ENCODE measurements at regions not wholly inside any gene's neighbourhood (a gene's known extent, or its start where the extent isn't known, plus 50 kb on each side); places are given as distances from the start of the nearest gene placed in this dataset.

GRCh38 chr12:127388985-127389384, 878.0 kb upstream of the TMEM132C start:
- Histone ChIP-seq H3K4me3 (ENCODE audit: low read length) (no peak overlapping the region), H3K27me3 (ENCODE audit: insufficient read depth, low read length) (no peaks in the 10 kb centered on the region), H3K4me1 (ENCODE audit: insufficient read depth, low read length) (no peaks in the 10 kb centered on the region), H3K9me3 (ENCODE audit: insufficient read depth, low read depth, low read length) (no peaks in the 10 kb centered on the region), H3K36me3 (ENCODE audit: insufficient read depth, low read depth, low read length) (no peaks in the 10 kb centered on the region), H3K27ac (ENCODE audit: low read length) (no peak overlapping the region), H3K9ac (ENCODE audit: low read depth, low read length) (no peak overlapping the region)

DNA sequence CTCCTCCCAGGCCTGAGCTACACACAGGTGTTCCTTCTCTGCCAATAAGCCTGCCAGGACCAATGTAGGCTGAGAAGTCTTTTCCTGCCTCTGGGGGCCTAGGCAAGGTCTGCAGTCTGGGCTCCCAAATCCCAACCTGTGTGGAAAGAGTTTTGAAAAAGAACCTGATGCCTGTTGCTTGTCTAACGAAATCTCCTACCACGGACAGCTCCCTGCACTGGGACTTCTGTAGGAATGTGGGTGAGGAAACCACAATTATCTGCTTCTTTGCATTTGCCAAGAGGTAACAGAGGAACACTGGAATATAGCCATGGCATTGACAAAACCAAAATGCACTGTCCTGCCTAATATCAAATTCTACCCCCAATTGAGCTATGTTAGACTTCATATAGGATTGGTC, 877.0 kb upstream of the TMEM132C start:
- Histone ChIP-seq H3K27ac (ENCODE audit: low read length) (no peak overlapping the region), H3K9me3 (ENCODE audit: insufficient read depth, low read depth, low read length) (no peaks in the 10 kb centered on the region), H3K27me3 (ENCODE audit: insufficient read depth, low read length) (no peaks in the 10 kb centered on the region), H3K4me3 (ENCODE audit: low read length) (no peak overlapping the region), H3K9ac (ENCODE audit: low read depth, low read length) (no peak overlapping the region), H3K4me1 (ENCODE audit: insufficient read depth, low read length) (no peaks in the 10 kb centered on the region), H3K36me3 (ENCODE audit: insufficient read depth, low read depth, low read length) (no peaks in the 10 kb centered on the region)

DNA sequence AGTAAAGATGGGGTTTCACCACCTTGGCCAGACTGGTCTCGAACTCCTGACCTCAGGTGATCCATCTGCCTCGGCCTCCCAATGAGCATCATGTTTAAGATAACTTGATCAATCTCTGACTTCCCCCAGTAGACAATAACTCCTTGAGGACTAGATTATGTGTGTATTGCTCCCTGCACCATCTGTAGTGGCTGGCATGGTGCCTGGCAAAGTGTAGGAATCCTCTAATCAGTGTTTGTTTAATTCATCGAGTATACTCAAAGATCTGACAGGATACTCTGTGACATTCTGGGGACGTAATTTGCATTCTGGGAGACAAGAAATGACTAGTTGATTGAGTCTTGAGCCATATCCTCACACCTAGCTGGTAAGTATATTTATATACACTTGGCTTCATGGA, 873.5 kb upstream of the TMEM132C start:
- no peaks in the 10 kb centered on the region for H3K36me3 ChIP-seq (ENCODE audit: insufficient read depth, low read depth, low read length)

DNA sequence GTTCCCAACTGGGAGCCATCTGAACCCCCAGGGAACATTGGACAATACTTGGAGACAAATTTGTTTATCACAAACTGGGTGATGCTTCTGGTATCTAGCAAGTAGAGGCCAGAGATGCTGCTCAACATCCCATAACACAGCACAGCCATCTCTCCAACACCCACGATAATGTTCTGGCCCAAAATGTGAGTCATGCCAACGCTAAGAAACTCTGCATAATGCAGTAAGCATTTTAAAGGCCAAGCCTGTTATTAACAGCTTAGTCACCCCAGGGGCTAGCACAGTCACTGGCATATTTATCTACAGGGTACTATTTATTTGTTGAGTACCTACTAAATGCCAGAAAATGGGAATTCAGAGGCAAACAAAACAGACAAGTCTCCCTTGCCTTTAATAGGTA, 873.1 kb upstream of the TMEM132C start:
- Histone ChIP-seq H3K36me3 (ENCODE audit: insufficient read depth, low read depth, low read length) (no peaks in the 10 kb centered on the region), H3K9ac (ENCODE audit: low read depth, low read length) (no peak overlapping the region), H3K27me3 (ENCODE audit: insufficient read depth, low read length) (no peaks in the 10 kb centered on the region), H3K4me3 (ENCODE audit: low read length) (no peak overlapping the region), H3K27ac (ENCODE audit: low read length) (no peak overlapping the region), H3K9me3 (ENCODE audit: insufficient read depth, low read depth, low read length) (no peaks in the 10 kb centered on the region), H3K4me1 (ENCODE audit: insufficient read depth, low read length) (peaks cover 4% of the 10 kb centered on the region; the same call in 1 of the 2 replicates)

More for the DNA sequence above, 873.5 kb upstream of the TMEM132C start:
- Histone ChIP-seq H3K4me3 (ENCODE audit: low read length) (no peak overlapping the region), H3K27ac (ENCODE audit: low read length) (no peak overlapping the region), H3K4me1 (ENCODE audit: insufficient read depth, low read length) (peaks cover 4% of the 10 kb centered on the region; the same call in 1 of the 2 replicates), H3K9me3 (ENCODE audit: insufficient read depth, low read depth, low read length) (no peaks in the 10 kb centered on the region), H3K27me3 (ENCODE audit: insufficient read depth, low read length) (no peaks in the 10 kb centered on the region), H3K9ac (ENCODE audit: low read depth, low read length) (no peak overlapping the region)

DNA sequence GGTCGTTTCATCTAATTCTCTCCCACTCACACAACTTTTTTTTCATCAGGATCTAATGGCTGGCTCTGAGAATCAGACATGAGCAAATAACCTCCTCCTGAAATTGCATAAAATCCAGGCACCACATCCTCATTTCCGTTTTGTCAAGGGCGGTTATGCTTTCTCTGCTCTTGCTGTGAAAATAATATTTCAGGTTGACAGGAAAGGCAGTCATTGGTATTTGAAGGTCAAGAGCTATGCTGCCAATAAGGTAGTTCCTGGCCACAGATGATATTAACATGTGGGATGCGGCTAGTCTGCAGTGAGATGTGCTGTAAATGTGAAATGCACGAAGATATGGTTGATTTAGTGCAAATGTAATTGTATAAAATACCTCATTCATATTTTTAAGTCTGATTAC, 870.2 kb upstream of the TMEM132C start:
- H3K4me3 ChIP-seq (ENCODE audit: low read length): no peak overlapping the region

GRCh38 chr12:127398016-127398710, 868.8 kb upstream of the TMEM132C start:
- H3K4me3 ChIP-seq (ENCODE audit: low read length): no peak overlapping the region
- H3K27me3 ChIP-seq (ENCODE audit: insufficient read depth, low read length): no peaks in the 10 kb centered on the region

More for the DNA sequence above, 870.2 kb upstream of the TMEM132C start:
- no peaks in the 10 kb centered on the region for H3K27me3 ChIP-seq (ENCODE audit: insufficient read depth, low read length)
- H3K36me3 ChIP-seq (ENCODE audit: insufficient read depth, low read depth, low read length): no peaks in the 10 kb centered on the region
- peaks cover 4% of the 10 kb centered on the region; the same call in 1 of the 2 replicates for H3K4me1 ChIP-seq (ENCODE audit: insufficient read depth, low read length)
- no peaks in the 10 kb centered on the region for H3K9me3 ChIP-seq (ENCODE audit: insufficient read depth, low read depth, low read length)
- H3K27ac ChIP-seq (ENCODE audit: low read length): no peak overlapping the region
- no peak overlapping the region for H3K9ac ChIP-seq (ENCODE audit: low read depth, low read length)

DNA sequence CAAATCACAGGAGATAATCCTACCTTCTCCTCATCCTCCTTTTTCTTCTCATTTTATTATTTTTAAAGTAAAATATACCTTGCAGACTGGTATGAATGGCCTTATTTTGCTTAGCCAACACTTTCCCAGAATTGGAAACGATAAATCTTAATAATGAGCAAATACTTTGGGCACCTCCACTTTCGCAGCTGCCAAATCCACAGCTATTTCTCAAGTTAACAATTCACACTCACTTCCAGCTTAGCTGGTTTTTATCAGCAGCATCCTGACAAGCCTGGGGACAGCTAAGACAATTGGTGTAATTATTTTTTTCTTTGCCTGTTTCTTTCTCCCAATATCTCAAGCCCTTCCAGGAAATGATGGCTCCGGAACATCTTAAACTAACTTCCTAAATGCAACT, 867.5 kb upstream of the TMEM132C start:
- H3K27me3 ChIP-seq (ENCODE audit: insufficient read depth, low read length): no peaks in the 10 kb centered on the region
- H3K36me3 ChIP-seq (ENCODE audit: insufficient read depth, low read depth, low read length): no peaks in the 10 kb centered on the region
- no peak overlapping the region for H3K27ac ChIP-seq (ENCODE audit: low read length)
- H3K9me3 ChIP-seq (ENCODE audit: insufficient read depth, low read depth, low read length): no peaks in the 10 kb centered on the region
- peaks cover 4% of the 10 kb centered on the region; the same call in 1 of the 2 replicates for H3K4me1 ChIP-seq (ENCODE audit: insufficient read depth, low read length)
- H3K4me3 ChIP-seq (ENCODE audit: low read length): no peak overlapping the region
- H3K9ac ChIP-seq (ENCODE audit: low read depth, low read length): no peak overlapping the region

More at GRCh38 chr12:127398016-127398710, 868.8 kb upstream of the TMEM132C start:
- H3K9ac ChIP-seq (ENCODE audit: low read depth, low read length): no peak overlapping the region
- H3K27ac ChIP-seq (ENCODE audit: low read length): no peak overlapping the region
- H3K4me1 ChIP-seq (ENCODE audit: insufficient read depth, low read length): peaks cover 4% of the 10 kb centered on the region; the same call in 1 of the 2 replicates
- no peaks in the 10 kb centered on the region for H3K9me3 ChIP-seq (ENCODE audit: insufficient read depth, low read depth, low read length)
- H3K36me3 ChIP-seq (ENCODE audit: insufficient read depth, low read depth, low read length): no peaks in the 10 kb centered on the region

- Histone ChIP-seq H3K4me3 (ENCODE audit: low read length) (no peak overlapping the region), H3K9me3 (ENCODE audit: insufficient read depth, low read depth, low read length) (no peaks in the 10 kb centered on the region), H3K27ac (ENCODE audit: low read length) (no peak overlapping the region), H3K4me1 (ENCODE audit: insufficient read depth, low read length) (peaks cover 4% of the 10 kb centered on the region; the same call in 1 of the 2 replicates), H3K36me3 (ENCODE audit: insufficient read depth, low read depth, low read length) (no peaks in the 10 kb centered on the region), H3K9ac (ENCODE audit: low read depth, low read length) (no peak overlapping the region), H3K27me3 (ENCODE audit: insufficient read depth, low read length) (no peaks in the 10 kb centered on the region)
Observed at GRCh38 chr12:127400221-127400620, 866.7 kb upstream of the TMEM132C start.

- no peaks in the 10 kb centered on the region for H3K27me3 ChIP-seq (ENCODE audit: insufficient read depth, low read length)
- H3K4me1 ChIP-seq (ENCODE audit: insufficient read depth, low read length): peaks cover 3% of the 10 kb centered on the region; the same call in 1 of the 2 replicates
- H3K4me3 ChIP-seq (ENCODE audit: low read length): no peak overlapping the region
- no peak overlapping the region for H3K9ac ChIP-seq (ENCODE audit: low read depth, low read length)
- H3K36me3 ChIP-seq (ENCODE audit: insufficient read depth, low read depth, low read length): no peaks in the 10 kb centered on the region
- no peak overlapping the region for H3K27ac ChIP-seq (ENCODE audit: low read length)
- H3K9me3 ChIP-seq (ENCODE audit: insufficient read depth, low read depth, low read length): no peaks in the 10 kb centered on the region
Observed at GRCh38 chr12:127401005-127401404, 866.0 kb upstream of the TMEM132C start.

DNA sequence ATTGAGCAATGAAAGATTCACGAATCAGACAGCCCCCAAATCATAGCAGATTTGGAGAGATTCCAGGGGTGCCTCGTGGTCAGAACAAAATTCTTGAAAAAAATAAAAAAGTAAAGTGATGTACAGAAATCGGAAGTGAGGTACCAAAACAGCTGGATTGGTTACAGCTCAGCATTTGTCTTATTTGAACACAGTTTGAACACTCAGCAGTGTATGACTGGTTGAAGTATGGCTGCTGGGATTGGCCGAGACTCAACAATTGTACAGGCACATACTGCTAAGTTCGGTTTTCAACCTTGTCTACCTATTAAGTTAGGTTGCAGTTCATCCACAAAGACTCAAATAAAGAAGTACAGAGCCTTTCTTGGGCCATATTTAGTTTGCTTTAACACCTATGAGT, 865.4 kb upstream of the TMEM132C start:
- H3K27me3 ChIP-seq (ENCODE audit: insufficient read depth, low read length): no peaks in the 10 kb centered on the region
- H3K27ac ChIP-seq (ENCODE audit: low read length): no peak overlapping the region
- no peak overlapping the region for H3K4me3 ChIP-seq (ENCODE audit: low read length)
- no peaks in the 10 kb centered on the region for H3K9me3 ChIP-seq (ENCODE audit: insufficient read depth, low read depth, low read length)
- no peak overlapping the region for H3K9ac ChIP-seq (ENCODE audit: low read depth, low read length)
- no peaks in the 10 kb centered on the region for H3K4me1 ChIP-seq (ENCODE audit: insufficient read depth, low read length)
- no peaks in the 10 kb centered on the region for H3K36me3 ChIP-seq (ENCODE audit: insufficient read depth, low read depth, low read length)

- no peaks in the 10 kb centered on the region for H3K27me3 ChIP-seq (ENCODE audit: insufficient read depth, low read length)
- no peak overlapping the region for H3K4me3 ChIP-seq (ENCODE audit: low read length)
- no peaks in the 10 kb centered on the region for H3K9me3 ChIP-seq (ENCODE audit: insufficient read depth, low read depth, low read length)
- no peak overlapping the region for H3K27ac ChIP-seq (ENCODE audit: low read length)
- H3K36me3 ChIP-seq (ENCODE audit: insufficient read depth, low read depth, low read length): no peaks in the 10 kb centered on the region
- peaks cover 11% of the 10 kb centered on the region; the same call in 1 of the 2 replicates for H3K4me1 ChIP-seq (ENCODE audit: insufficient read depth, low read length)
- no peak overlapping the region for H3K9ac ChIP-seq (ENCODE audit: low read depth, low read length)
Observed at GRCh38 chr12:127411166-127411915, 855.6 kb upstream of the TMEM132C start.

DNA sequence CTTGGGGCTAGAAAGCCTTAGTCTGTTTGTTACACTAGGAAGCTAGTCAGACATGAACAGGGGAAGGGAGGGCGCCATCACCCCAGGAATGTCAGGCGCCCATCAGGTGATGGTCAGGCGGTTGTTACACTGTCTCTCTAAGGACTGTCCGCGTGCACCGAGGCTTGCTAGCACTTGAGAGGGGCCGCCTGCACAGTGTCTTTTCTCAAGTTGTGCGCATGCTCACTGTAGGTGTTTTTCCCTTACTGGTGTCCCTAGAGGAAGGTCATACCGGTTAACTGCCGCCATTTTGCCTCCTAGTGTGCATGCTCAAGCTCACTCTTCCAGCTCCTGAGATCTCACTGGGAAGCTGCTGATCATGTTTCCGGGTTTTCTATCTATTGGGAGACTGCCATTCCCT, 855.0 kb upstream of the TMEM132C start:
- no peak overlapping the region for H3K9ac ChIP-seq (ENCODE audit: low read depth, low read length)

More for the DNA sequence above, 855.0 kb upstream of the TMEM132C start:
- no peak overlapping the region for H3K4me3 ChIP-seq (ENCODE audit: low read length)
- no peaks in the 10 kb centered on the region for H3K9me3 ChIP-seq (ENCODE audit: insufficient read depth, low read depth, low read length)
- peaks cover 11% of the 10 kb centered on the region; the same call in 1 of the 2 replicates for H3K4me1 ChIP-seq (ENCODE audit: insufficient read depth, low read length)
- H3K27me3 ChIP-seq (ENCODE audit: insufficient read depth, low read length): no peaks in the 10 kb centered on the region
- H3K27ac ChIP-seq (ENCODE audit: low read length): no peak overlapping the region
- no peaks in the 10 kb centered on the region for H3K36me3 ChIP-seq (ENCODE audit: insufficient read depth, low read depth, low read length)

Data from iPS-20b (cell line).